Esophagus muscularis mucosa (tissue), 4 donors: ENCODE measurements at regions not wholly inside any gene's neighbourhood (a gene's known extent, or its start where the extent isn't known, plus 50 kb on each side); places are given as distances from the start of the nearest gene placed in this dataset.

Experiments used
- DNase-seq: peaks from one replicate; pipeline ENCODE4 v3.0.0-alpha.2; 2017; ENCODE audit errors: extremely low spot score
- H3K27ac ChIP-seq, 4 donors: fragments of 200-600 bp; sonication (generic); replicated peaks in 1 of 4; 1 replicate in 3 of 4; 2 replicates in 1 of 4; pipeline ENCODE4 v1.5.1; 2016 to 2019; ENCODE audit warnings: mild to moderate bottlenecking in 1 of 4
- H3K27me3 ChIP-seq, 4 donors: fragments of 200-600 bp; sonication (generic); one replicate each; pipeline versions ENCODE4 v1.5.1 to v1.6.0; 2016 to 2019
- H3K36me3 ChIP-seq, 4 donors: fragments of 200-600 bp; sonication (generic); one replicate each; pipeline ENCODE4 v1.5.1; 2016 to 2019
- H3K4me1 ChIP-seq, 4 donors: fragments of 200-600 bp; sonication (generic); one replicate each; pipeline ENCODE4 v1.5.1; 2016 to 2019
- H3K4me3 ChIP-seq, 4 donors: fragments of 200-600 bp; sonication (generic); 1 replicate in 2 of 4; 2 replicates in 2 of 4; pipeline ENCODE4 v1.5.1; 2016 to 2019; ENCODE audit warnings: mild to moderate bottlenecking in 4 of 4, moderate library complexity in 1 of 4
- H3K9me3 ChIP-seq, 4 donors: fragments of 200-600 bp; sonication (generic); 1 replicate in 3 of 4; 2 replicates in 1 of 4; pipeline ENCODE4 v1.5.1; 2016 to 2019
- CTCF ChIP-seq, 3 experiments: fragments of 200-600 bp in 2 of 3; fragments of 450-650 bp in 1 of 3; sonication (generic) in 2 of 3; IDR thresholded peaks; one replicate each; pipeline ENCODE4 v1.5.1; 2017 to 2019; ENCODE audit warnings: antibody characterized with exemption in 3 of 3, mild to moderate bottlenecking in 2 of 3, moderate library complexity in 1 of 3
- EP300 ChIP-seq: sonication (generic); formaldehyde crosslinking; IDR thresholded peaks from one replicate; pipeline ENCODE4 v1.6.1; 2017; ENCODE audit warnings: antibody characterized with exemption
- POLR2A ChIP-seq: fragments of 450-650 bp; IDR thresholded peaks from one replicate; pipeline ENCODE4 v1.6.1; 2017; ENCODE audit warnings: antibody characterized with exemption, moderate library complexity, mild to moderate bottlenecking, low read depth
- POLR2AphosphoS5 ChIP-seq, 2 donors: sonication (generic); formaldehyde crosslinking; IDR thresholded peaks; one replicate each; pipeline ENCODE4 v1.6.1; 2017; ENCODE audit warnings: antibody characterized with exemption in 2 of 2
- WGBS: methylation state at CpG from one replicate; pipeline ENCODE4 v1.1.5; 2018; 5-methylcytosine and 5-hydroxymethylcytosine counted together
- intact Hi-C: fragments of 100-400 bp; cut with DNase I; formaldehyde crosslinking; loops from one replicate; pipeline ENCODE4 v1.15.1; 2023

- Histone ChIP-seq H3K36me3 (no peaks in the 10 kb centered on the region), H3K27me3 (no peaks in the 10 kb centered on the region), H3K4me3 (no peak overlapping the region), H3K9me3 (no peaks in the 10 kb centered on the region), H3K4me1 (no peaks in the 10 kb centered on the region), H3K27ac (no peak overlapping the region)
- WGBS: 92% methylated on average over 2 of the region's 2 CpGs
- intact Hi-C loops: no loop called here
- no peak for DNase-seq
- TF ChIP-seq POLR2A (no peak), POLR2AphosphoS5 (IDR thresholded peaks at IDR 0.05) (no peak), CTCF (IDR thresholded peaks at IDR 0.05) (no peak), EP300 (no peak)
Measured at GRCh38 chr11:110974731-110975130, 262.5 kb upstream of the ARHGAP20 start.

DNA sequence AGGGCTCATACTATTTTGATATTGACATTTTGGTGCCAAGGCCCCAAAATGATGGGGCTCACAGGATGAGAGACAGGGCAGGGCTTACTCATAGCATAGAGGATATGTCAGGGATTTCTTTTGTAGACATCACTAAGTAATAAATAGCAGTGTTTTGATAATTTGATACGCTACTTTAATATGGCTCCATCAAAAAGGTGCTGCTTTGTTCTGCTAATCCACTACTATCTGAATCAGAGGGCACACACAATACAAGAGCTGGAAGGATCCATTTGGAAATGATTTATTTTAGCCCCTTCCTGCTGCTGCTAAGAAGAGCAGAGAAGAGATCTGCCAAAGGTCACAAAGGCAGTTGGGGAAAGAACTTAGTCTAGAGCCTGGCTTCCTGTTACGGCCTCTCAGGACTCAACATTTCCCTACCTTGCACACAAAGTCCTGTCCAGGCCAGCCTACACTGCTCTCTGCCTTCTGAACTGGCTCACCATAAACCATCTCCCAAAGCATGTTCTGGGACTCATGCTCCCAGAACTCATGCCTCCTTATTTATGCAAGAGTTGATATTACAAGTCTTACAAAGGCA, 261.3 kb upstream of the ARHGAP20 start:
- 83% methylated on average over 2 of the region's 2 CpGs for whole genome bisulfite sequencing
- no peak overlapping the region for H3K27ac ChIP-seq
- no peaks in the 10 kb centered on the region for H3K36me3 ChIP-seq
- no peak overlapping the region for H3K4me3 ChIP-seq
- TF ChIP-seq EP300: no peak
- no peak for TF ChIP-seq POLR2AphosphoS5 (IDR thresholded peaks at IDR 0.05)
- TF ChIP-seq CTCF (IDR thresholded peaks at IDR 0.05): no peak
- intact Hi-C loops: no loop called here
- DNase-seq: no peak
- no peaks in the 10 kb centered on the region for H3K9me3 ChIP-seq
- no peaks in the 10 kb centered on the region for H3K4me1 ChIP-seq
- H3K27me3 ChIP-seq: no peaks in the 10 kb centered on the region

- DNase-seq: no peak
Measured at GRCh38 chr11:110972640-110973039, 260.4 kb upstream of the ARHGAP20 start.

GRCh38 chr11:110972106-110972505, 259.9 kb upstream of the ARHGAP20 start:
- H3K36me3 ChIP-seq: no peaks in the 10 kb centered on the region
- DNase-seq: no peak
- no peaks in the 10 kb centered on the region for H3K27me3 ChIP-seq
- 85% methylated on average over 1 of the region's 1 CpG for WGBS
- no peaks in the 10 kb centered on the region for H3K4me1 ChIP-seq
- intact Hi-C loops: no loop called here
- no peak overlapping the region for H3K27ac ChIP-seq
- no peak overlapping the region for H3K4me3 ChIP-seq
- H3K9me3 ChIP-seq: no peaks in the 10 kb centered on the region
- TF ChIP-seq CTCF (IDR thresholded peaks at IDR 0.05): no peak
- no peak for TF ChIP-seq EP300
- no peak for TF ChIP-seq POLR2A
- no peak for TF ChIP-seq POLR2AphosphoS5 (IDR thresholded peaks at IDR 0.05)

More at GRCh38 chr11:110972640-110973039, 260.4 kb upstream of the ARHGAP20 start:
- no peak overlapping the region for H3K27ac ChIP-seq
- H3K27me3 ChIP-seq: no peaks in the 10 kb centered on the region
- 83% methylated on average over 3 of the region's 3 CpGs for WGBS
- H3K4me1 ChIP-seq: no peaks in the 10 kb centered on the region
- H3K36me3 ChIP-seq: no peaks in the 10 kb centered on the region
- H3K4me3 ChIP-seq: no peak overlapping the region
- TF ChIP-seq EP300 (no peak), POLR2A (no peak), CTCF (IDR thresholded peaks at IDR 0.05) (no peak), POLR2AphosphoS5 (IDR thresholded peaks at IDR 0.05) (no peak)
- H3K9me3 ChIP-seq: no peaks in the 10 kb centered on the region
- intact Hi-C loops: no loop called here

GRCh38 chr11:110971140-110971539, 258.9 kb upstream of the ARHGAP20 start:
- TF ChIP-seq CTCF (IDR thresholded peaks at IDR 0.05): no peak
- TF ChIP-seq POLR2AphosphoS5 (IDR thresholded peaks at IDR 0.05): no peak
- no peak for TF ChIP-seq EP300
- TF ChIP-seq POLR2A: no peak
- WGBS: 64% methylated on average over 1 of the region's 1 CpG
- Histone ChIP-seq H3K27me3 (no peaks in the 10 kb centered on the region), H3K9me3 (no peaks in the 10 kb centered on the region), H3K27ac (no peak overlapping the region), H3K36me3 (no peaks in the 10 kb centered on the region), H3K4me1 (no peaks in the 10 kb centered on the region), H3K4me3 (no peak overlapping the region)
- no peak for DNase-seq
- intact Hi-C loops: no loop called here
